ENCODE measurements at regions not wholly inside any gene's neighbourhood (a gene's known extent, or its start where the extent isn't known, plus 50 kb on each side); places are given as distances from the start of the nearest gene placed in this dataset.

GRCh38 chr2:146844226-146844990 lies 1000.4 kb upstream of the ACVR2A start:
- DNase-seq = no peak

GRCh38 chr2:146837857-146838256 lies 1007.0 kb upstream of the ACVR2A start:
- no peak for DNase-seq

DNA sequence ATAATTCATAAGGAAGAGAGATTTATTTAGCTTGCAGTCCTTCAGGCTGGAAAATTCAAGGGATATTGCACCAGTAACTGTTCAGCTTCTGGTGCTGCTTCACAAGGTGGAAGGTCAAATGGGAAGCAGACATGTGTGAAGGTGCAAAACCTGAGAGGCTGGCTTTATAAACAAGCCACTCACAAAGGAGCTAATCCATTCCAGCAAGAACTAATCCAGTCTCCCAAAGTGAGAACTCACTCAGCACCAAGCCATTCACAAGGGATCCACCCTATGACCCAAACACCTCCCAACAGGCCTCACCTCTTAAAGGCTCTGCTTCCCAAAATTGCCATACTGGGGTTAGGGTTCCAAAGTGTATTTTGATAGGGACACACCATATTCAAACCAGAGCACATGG lies 1018.4 kb upstream of the ACVR2A start:
- DNase-seq = no peak

GRCh38 chr2:146821836-146822316 lies 1023.0 kb upstream of the ACVR2A start:
- DNase-seq = no peak

- no peak for DNase-seq
Measured at GRCh38 chr2:146820672-146821071, 1024.2 kb upstream of the ACVR2A start.

DNA sequence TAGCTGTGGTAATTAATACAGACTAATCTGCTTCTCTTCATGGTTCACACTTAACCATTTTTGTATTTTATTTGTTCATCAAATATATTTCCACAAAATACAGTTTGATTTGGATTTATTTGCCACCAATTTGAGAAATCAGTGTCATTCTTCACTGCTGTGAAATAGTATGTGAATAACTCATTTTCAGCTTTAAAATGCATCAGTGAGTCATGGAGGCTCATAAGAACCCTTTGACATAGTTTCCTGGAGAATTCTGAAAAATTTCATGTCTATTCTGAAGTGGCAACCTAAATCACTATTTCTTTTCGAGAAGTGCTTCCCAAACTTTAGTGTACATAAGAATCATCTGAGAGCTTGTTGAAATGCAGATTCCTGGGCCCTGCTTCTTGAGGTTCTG lies 1026.7 kb upstream of the ACVR2A start:
- DNase-seq = no peak

- DNase-seq = no peak
Measured at GRCh38 chr2:146817613-146818012, 1027.2 kb upstream of the ACVR2A start.

GRCh38 chr2:146814971-146815370 lies 1029.9 kb upstream of the ACVR2A start:
- DNase-seq = no peak

DNA sequence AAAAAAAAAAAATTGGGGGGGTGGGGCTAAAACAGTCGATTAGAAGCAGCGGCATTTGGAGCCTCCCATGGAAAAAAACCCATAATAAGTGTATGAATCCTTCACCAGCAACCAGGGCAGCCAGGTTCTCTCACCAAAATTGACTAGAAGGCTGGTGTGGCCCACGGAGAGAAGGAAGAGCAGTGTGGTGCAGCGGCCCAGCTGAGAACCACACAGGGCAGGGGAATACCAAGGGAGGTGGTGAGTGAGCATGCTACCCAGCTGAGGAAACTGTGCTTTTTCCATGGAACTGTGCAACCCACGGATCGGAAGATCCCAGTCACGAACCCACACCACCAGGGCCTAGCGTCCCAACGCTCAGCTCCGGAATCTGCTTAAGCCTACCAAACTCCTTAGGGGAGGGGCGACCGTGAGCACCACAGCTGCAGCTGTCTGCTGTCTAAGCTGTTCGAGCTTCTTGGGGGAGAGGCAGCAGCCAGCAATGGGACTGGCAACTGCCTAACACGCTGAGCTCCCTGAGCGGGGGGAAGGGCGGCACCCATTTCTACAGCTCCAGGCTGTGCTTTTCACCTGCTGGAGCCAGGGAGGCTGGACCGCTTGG lies 1037.2 kb upstream of the ACVR2A start:
- no peak for DNase-seq

DNA sequence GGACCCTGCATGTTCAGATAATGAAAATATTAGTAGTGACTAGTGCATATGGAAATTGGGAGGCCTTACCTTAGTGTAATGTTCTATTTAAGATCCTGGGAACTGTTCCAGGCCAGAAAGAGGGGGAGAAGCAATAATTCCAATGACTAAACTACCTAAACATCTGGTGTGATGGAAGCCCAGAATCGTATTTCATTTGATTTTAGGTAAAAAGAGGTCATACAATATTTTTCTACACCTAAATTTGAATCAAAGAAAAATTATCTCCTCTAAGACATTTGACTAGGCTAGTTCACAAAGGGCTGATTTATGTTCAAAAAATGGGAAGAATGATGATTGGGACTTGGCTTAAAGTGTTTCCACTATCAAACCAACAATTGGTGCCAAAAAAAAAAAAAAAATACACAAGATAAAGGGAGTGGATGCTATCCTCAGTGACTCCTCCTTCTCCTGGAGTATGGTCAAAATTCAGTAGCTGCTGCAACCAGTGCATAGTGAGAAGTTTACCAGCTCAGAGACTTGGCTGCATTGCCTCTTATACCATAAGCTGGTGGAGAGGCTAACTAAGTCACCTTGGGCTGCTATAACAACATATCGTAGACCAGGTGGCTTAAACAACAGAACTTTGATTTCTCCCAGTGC lies 1038.3 kb upstream of the ACVR2A start:
- no peak for DNase-seq

DNA sequence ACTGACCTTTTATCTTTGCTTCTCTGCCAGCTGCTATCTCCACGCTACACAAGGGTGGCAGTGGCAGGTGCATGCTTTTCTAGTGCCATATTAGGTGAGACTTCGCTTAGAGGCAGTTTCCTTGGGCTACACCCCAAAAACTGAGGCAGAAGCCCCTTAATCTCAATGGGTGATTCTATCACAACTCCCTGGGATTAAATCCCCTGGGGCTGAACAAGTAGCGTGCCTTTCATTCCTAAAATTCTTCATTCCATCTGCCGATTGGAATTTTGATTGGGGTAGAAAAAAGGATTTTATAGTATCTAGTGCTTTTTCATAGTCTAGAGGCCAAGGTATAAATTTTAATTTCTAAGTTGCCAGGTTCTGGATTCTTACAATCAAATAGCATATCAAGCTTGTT lies 1040.5 kb upstream of the ACVR2A start:
- DNase-seq = no peak

GRCh38 chr2:146801886-146802285 lies 1042.9 kb upstream of the ACVR2A start:
- no peak for DNase-seq

DNA sequence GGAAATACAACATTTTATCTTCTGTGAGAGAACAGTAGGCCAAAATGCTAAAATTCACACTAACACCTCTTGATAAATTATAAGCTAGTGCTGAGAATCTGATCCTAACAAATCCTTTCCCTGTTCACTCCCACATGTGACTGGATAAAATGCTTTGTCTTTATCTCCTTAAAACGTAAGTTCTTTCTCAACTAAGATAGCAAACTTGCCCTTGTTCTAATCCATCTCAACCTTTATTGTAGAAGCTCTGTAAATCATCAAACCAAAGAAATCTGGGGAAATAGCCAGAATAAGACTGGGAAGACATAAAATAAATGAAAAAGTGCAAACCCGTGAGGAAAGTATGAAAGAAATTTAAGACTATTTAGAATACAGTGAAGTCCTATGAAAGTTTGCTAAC lies 1058.4 kb upstream of the ACVR2A start:
- DNase-seq = no peak

DNA sequence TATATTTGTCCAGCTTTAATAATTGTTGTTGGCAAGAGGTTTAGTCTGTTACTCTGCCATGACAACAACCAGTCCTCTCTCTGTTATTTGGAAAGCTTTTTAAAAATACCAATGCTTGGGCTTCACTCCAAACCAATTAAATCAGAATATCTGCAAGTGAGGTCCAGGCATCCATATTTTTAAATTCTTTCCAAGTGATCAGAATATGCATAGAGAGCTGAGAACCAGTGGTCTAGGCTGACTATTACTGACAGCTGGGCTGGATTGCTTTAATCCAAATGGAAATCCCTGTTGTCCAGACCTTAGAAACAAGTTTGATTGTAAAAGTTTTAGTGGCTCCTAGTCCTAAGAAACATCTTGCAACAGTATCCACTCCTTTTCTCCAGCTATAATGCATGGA lies 1059.7 kb upstream of the ACVR2A start:
- no peak for DNase-seq

- DNase-seq = no peak
Measured at GRCh38 chr2:146784602-146785001, 1060.2 kb upstream of the ACVR2A start.

DNA sequence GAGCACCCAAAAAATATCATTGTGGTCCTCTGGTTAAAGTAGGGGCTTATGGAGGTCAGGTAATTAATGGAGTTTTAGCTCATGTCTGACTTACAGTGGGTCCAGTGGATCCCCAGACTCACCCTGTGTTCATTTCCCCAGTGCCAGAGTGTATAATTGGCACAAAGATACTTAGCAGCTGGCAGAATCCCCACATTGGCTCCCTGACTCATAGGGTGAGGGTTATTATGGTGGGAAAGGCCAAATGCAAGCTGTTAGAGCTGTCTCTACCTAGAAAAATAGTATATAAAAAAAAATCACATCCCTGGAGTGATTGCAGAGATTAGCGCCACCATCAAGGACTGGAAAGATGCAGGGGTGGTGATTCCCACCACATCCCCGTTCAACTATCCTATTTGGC lies 1067.6 kb upstream of the ACVR2A start:
- no peak for DNase-seq

- DNase-seq = no peak
Measured at GRCh38 chr2:146776596-146776995, 1068.2 kb upstream of the ACVR2A start.

GRCh38 chr2:146771531-146771930 lies 1073.3 kb upstream of the ACVR2A start:
- DNase-seq = no peak

DNA sequence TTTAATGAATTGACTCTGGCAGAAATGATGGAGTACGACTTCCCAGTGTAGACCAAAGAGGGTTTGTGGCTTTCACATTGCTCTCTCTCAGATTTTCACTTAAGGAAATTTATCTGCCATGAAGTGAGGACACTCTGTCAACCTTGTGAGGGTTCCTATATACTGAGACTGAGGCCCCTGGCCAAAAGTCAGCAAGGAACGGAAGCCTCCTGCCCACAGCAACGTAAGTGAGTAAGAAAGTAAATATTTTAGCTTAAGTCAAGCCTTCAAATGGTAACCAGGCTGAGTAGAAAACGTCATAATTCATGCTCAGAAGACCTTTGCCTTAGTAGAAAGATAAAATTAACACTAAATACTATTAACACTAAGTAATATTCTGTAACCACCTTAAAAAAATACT lies 1080.5 kb upstream of the ACVR2A start:
- DNase-seq = no peak

DNA sequence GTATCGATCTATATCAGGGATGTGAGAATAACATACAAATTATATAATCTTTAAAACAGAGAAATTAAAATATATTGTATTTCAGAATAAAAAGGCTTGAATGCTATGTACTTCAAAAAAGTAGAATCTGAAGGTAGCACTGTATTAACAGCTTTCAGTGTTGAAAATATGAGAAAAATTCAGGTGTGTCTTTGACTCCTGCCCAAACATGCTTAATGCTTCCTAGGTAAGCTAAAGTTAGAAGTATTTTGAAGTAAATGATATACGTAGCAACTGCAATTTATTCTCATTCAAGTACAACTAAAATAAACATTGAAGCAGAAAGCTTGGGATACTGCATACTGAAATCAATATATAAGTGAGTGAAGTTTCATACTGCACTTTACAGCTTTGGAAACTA lies 1082.0 kb upstream of the ACVR2A start:
- no peak for DNase-seq

DNA sequence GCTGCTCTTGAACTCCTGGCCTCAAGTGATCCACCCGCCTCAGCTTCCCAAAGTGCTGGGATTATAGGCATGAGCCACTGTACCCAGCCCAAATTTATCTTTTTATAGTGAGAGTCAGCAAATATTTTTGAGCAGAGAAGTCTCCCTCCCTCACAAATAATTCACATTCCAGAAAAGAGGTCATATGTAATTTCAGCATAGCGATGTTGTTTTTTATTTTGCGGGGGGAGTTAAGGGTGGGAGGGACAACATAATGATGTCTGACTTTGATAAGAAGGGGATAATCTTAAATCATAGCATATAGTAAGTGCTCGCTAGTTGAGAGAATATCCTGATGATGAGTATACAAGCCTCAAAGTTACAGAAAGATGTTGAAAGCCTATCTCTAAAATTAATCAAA lies 1090.2 kb upstream of the ACVR2A start:
- DNase-seq = no peak

DNA sequence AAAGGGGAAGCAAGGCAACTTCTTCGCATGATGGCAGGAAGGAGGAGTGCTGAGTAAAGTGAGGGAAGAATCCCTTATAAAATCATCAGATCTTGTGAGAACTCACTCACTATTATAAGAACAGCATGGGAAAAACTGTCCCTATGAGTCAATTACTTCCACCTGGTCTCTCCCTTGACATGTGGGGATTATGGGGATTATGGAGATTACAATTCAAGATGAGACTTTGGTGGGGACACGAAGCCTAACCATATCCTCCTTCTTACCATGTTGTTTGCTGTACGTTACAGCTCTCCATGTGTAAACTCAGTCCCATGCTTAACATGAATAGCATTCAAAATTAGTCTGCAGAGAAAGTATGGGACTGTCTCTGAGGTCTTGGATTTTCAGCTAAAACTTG lies 1096.8 kb upstream of the ACVR2A start:
- DNase-seq = no peak

DNA sequence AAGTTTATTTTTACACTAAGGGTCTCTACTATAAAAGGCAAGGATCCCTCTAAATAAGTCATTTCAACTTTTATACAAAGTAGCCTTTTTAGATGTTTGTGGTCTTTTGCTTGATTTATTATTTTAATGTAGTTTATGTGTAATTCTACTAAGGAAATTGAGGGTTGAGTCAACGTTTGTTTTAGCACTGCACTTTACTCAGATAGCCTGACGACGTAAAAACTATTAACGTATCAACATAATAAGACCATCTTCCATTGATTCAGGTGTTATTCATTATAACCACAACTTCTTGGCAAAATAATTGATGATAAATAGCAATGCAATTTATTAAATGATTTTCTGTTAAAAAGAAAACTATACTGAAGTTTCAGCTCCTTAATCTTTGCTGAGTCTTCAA lies 1103.6 kb upstream of the ACVR2A start:
- DNase-seq = no peak

DNA sequence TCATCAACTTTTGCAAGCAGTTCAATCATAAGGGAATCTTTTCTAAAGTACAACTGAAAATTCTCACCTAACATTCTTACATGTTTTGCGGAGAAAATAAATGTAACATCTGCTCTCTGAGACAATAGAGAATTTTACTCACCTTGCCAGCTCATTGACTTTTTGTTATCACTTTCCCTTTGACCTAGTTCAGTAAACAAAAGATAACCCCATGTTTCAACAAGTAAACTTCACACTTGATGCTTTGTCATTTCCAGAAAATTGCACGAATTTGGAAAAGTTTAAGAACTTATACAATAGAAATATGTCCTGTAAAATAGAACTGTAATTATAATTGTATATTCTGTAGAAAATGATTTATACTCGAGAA lies 1110.0 kb upstream of the ACVR2A start:
- DNase-seq = no peak

Measured in islet precursor cell (in vitro differentiated cells).